ENCODE measurements at regions not wholly inside any gene's neighbourhood (a gene's known extent, or its start where the extent isn't known, plus 50 kb on each side); places are given as distances from the start of the nearest gene placed in this dataset.

GRCh38 chr14:65360144-65360784 is 52.3 kb upstream of the FUT8 start:
- DNase-seq = no peak

GRCh38 chr14:65361920-65362319 is 50.6 kb upstream of the FUT8 start:
- no peak for DNase-seq
